IPS-NIHi11 (cell line): ENCODE measurements at regions not wholly inside any gene's neighbourhood (a gene's known extent, or its start where the extent isn't known, plus 50 kb on each side); places are given as distances from the start of the nearest gene placed in this dataset.

Experiments
- DNase-seq: peaks from one replicate; pipeline ENCODE4 v3.0.0; 2012; ENCODE audit warnings: mixed read lengths, low spot score

- DNase-seq = no peak
These were observed 278.0 kb downstream of the ADRA2A start for GRCh38 chr10:111354859-111355258.

GRCh38 chr10:111356571-111356970 lies 279.7 kb downstream of the ADRA2A start:
- DNase-seq = no peak

GRCh38 chr10:111357859-111358258 lies 281.0 kb downstream of the ADRA2A start:
- no peak for DNase-seq

- DNase-seq = peak; percentile 68
These were observed 283.6 kb downstream of the ADRA2A start for GRCh38 chr10:111360260-111360925.

GRCh38 chr10:111367531-111367930 lies 290.7 kb downstream of the ADRA2A start:
- no peak for DNase-seq

- DNase-seq = peak; percentile 48
These were observed 293.3 kb downstream of the ADRA2A start for GRCh38 chr10:111370101-111370500.

- no peak for DNase-seq
These were observed 296.9 kb downstream of the ADRA2A start for GRCh38 chr10:111373696-111374095.

- no peak for DNase-seq
These were observed 302.8 kb downstream of the ADRA2A start for GRCh38 chr10:111379534-111380187.

GRCh38 chr10:111384556-111384955 lies 307.7 kb downstream of the ADRA2A start:
- DNase-seq = no peak

- DNase-seq = no peak
These were observed 314.2 kb downstream of the ADRA2A start for GRCh38 chr10:111390813-111391563.

- DNase-seq = no peak
These were observed 315.3 kb downstream of the ADRA2A start for GRCh38 chr10:111392159-111392558.

GRCh38 chr10:111392910-111393309 lies 316.1 kb downstream of the ADRA2A start:
- no peak for DNase-seq

GRCh38 chr10:111410740-111411139 lies 333.9 kb downstream of the ADRA2A start:
- no peak for DNase-seq

GRCh38 chr10:111425459-111425858 lies 348.6 kb downstream of the ADRA2A start:
- DNase-seq = no peak

GRCh38 chr10:111429288-111430028 lies 352.6 kb downstream of the ADRA2A start:
- no peak for DNase-seq

GRCh38 chr10:111430070-111430469 lies 353.2 kb downstream of the ADRA2A start:
- no peak for DNase-seq

- DNase-seq = no peak
These were observed 355.8 kb downstream of the ADRA2A start for GRCh38 chr10:111432588-111432987.

GRCh38 chr10:111435871-111436270 lies 359.0 kb downstream of the ADRA2A start:
- DNase-seq = no peak

GRCh38 chr10:111439034-111439842 lies 362.4 kb downstream of the ADRA2A start:
- DNase-seq = no peak

GRCh38 chr10:111440501-111440900 lies 363.7 kb downstream of the ADRA2A start:
- no peak for DNase-seq

GRCh38 chr10:111445667-111446066 lies 368.8 kb downstream of the ADRA2A start:
- DNase-seq = no peak

GRCh38 chr10:111446966-111447365 lies 370.1 kb downstream of the ADRA2A start:
- no peak for DNase-seq
